HG03565 (cell line): ENCODE measurements at regions not wholly inside any gene's neighbourhood (a gene's known extent, or its start where the extent isn't known, plus 50 kb on each side); places are given as distances from the start of the nearest gene placed in this dataset.

Experiments used
- ATAC-seq: cut with Tn5 transposase; IDR thresholded peaks from one replicate; pipeline ENCODE4 v1.9.1; 2021; ENCODE audit warnings: mild to moderate bottlenecking, moderate library complexity; ENCODE audit not compliant: unreplicated experiment

GRCh38 chr15:87401973-87402372 is 854.6 kb downstream of the NTRK3 start:
- no peak for ATAC-seq

DNA sequence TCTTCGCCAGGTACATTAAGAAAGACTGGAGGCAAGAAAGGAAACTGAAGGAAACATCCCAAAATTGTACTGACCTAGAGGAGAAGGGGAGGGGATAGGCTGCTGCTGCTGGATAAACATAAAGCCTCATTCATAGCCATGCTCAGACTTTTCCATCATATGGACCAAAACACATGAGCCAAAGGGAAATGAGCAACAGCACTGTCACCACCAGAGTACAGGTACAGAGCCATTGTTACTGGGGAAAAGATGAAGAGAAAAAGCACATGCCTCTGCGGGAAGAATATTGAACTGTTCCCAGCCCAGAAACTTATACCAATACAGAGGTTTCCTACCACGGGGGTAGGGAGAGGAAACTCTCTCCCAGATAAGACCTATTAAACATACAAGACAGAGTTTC is 861.9 kb downstream of the NTRK3 start:
- no peak for ATAC-seq

- ATAC-seq, result no peak
These were observed 868.8 kb downstream of the NTRK3 start for GRCh38 chr15:87387766-87388165.

- no peak for ATAC-seq
These were observed 882.2 kb downstream of the NTRK3 start for GRCh38 chr15:87374339-87374738.

DNA sequence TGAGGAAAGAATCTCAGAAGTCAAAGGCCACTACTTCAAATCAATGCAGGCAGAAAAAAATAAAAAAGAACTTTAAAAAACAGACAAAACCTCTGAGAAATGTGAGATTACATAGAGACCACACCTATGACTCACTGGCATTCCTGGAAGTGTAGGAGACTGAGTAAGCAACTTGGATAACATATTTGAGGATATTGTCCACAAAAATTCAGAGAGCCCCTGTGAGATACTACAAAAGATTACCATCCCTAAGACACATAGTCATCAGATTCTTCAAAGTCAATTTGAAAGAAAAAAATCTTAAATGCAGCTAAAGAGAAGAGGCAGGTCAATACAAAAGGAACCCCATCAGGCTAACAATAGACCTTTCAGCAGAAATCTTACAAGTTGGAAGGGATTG is 887.3 kb downstream of the NTRK3 start:
- ATAC-seq, result no peak

GRCh38 chr15:87368511-87368910 is 888.0 kb downstream of the NTRK3 start:
- ATAC-seq, result no peak

GRCh38 chr15:87365186-87365585 is 891.4 kb downstream of the NTRK3 start:
- ATAC-seq, result no peak

DNA sequence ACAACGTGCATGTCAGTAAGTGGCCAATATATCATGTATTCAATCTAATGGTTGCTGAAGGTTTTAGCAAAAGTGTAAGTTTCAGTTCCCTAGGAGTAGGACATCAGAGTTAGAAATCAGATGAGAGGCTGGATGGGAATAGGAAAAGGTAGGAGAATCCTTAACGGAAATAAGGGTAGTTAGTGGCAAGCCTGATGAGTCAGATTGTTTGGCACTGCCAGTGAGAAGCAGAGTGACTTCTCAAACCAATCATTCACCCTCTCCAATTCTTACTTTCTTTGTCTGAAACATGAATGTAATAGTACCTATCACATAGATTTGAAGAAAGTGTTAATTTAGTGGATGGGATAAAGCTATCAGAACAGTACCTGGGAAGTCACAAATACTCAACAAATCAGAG is 894.0 kb downstream of the NTRK3 start:
- no peak for ATAC-seq

DNA sequence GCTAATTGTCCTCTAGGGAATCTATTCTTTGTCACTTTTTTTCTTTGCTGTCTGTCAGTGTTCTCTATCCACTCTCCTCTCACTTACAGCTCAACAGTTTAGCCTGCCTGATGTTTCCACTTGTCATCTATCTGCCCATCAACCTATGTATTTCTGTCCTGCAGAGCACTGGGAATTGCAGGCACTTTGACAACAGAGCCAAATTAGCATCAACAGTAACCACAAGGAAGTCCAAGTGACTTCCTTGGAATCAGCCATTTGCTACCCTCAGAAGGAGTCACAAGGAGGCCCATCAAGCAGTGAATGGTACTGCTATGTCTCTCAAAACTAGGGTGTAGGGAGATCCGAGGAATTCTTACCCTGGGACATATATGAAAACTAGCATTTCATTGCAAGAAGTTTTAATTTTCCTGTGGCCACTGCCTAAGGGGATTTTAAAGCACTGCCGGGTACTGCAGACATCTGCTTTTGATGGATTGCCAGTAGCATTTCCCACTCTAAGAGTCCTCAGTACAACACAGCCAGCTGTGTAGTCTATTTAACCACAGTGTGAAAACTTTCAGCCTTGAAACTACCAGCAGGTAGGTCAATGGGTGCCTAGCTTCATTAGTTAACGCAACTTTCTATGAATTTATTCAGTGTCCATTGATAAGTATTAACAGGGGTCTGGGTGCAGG is 898.8 kb downstream of the NTRK3 start:
- ATAC-seq, result no peak

DNA sequence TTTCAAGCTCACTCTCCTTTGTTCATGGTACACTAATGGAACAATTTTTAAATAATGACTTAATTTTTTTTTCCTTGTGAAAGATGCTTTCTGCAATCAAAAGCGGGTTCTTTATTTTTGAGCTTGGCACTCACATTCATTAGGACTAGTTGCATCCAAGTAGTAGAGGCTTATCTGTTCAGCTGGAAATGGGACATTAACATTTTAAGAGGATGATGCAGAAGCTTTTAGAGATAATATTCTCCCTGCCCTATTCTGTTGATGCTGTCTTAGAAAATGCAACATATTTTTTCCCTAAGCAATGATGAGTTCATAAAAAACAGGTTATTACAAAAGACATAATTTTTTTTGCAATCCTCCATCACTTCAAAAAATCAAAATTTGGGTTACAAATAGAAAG is 900.6 kb downstream of the NTRK3 start:
- no peak for ATAC-seq

GRCh38 chr15:87354661-87355410 is 901.7 kb downstream of the NTRK3 start:
- ATAC-seq, result no peak

DNA sequence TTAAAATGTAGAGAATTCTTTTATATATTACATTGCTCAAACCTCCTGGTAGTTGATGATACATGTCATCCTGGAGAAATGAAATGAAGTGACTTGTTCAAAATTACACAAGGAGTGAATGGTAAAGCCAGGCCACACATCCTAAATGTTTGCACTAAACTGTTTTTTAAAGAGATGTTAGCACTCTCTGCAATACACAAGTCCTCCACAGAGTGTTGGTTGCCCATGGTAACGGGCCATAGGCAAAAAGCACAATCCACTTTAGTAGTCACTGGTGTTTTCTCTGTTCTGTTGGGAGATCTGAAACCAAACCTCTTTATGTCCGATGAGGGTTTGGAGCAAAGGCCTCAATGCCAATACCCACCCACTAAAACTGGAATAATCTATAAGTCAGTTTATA is 907.4 kb downstream of the NTRK3 start:
- ATAC-seq, result no peak

GRCh38 chr15:87348746-87349145 is 907.8 kb downstream of the NTRK3 start:
- ATAC-seq, result no peak

DNA sequence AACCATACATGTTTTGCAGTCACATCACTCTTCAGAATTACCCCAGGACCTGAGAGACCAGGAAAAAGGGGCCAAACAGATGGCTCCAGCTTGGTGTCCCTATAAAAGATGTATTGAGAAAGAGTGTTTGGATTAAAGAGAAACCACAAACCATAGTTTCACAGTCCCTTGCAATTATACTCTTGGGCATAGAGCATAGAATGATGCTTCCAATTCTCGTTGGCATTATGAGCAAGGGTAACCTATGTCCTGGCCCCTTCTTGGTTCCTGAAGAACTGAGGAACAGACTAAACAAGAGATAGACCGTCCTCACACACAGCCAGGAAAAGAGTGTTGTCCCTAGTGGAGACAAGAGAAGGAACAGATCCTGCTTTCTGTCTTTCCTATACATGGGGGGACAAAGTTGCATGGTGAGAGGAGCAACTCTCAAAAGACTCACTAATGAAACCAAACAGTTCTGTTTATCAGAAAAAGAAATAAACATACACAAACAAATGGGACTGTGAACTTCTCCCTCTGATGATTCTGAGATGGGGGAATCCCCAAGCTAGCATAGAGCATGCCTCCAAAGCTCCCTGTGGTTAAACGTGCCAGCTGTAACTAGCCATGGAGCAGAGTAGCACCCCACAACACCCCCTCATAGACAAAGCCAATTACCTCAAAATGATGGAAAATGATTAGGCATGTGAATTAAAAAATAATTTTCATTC is 908.6 kb downstream of the NTRK3 start:
- ATAC-seq, result no peak

GRCh38 chr15:87345961-87346360 is 910.6 kb downstream of the NTRK3 start:
- no peak for ATAC-seq

- no peak for ATAC-seq
These were observed 912.6 kb downstream of the NTRK3 start for GRCh38 chr15:87343966-87344365.

- ATAC-seq, result no peak
These were observed 916.2 kb downstream of the NTRK3 start for GRCh38 chr15:87340370-87340769.

GRCh38 chr15:87326269-87326668 is 930.3 kb downstream of the NTRK3 start:
- ATAC-seq, result no peak

DNA sequence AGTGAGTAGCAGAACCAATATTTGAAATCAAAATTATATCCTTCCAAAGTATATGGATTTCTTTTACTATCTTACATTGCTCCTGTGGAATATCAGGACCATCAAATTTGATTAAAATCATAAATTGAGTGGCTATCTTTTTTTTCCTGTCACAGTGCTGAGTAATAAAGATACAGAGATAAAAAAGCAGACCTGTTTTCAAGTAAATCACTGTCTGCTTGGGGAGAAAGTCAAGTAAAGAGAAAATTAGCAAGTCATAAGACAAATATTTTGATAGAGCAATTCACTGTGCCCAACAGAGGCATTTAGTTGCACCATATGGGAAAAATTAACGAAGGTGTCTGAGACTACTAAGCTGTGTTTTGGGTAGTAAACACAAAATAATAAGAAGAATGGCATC is 933.7 kb downstream of the NTRK3 start:
- no peak for ATAC-seq

GRCh38 chr15:87322265-87322664 is 934.3 kb downstream of the NTRK3 start:
- no peak for ATAC-seq

DNA sequence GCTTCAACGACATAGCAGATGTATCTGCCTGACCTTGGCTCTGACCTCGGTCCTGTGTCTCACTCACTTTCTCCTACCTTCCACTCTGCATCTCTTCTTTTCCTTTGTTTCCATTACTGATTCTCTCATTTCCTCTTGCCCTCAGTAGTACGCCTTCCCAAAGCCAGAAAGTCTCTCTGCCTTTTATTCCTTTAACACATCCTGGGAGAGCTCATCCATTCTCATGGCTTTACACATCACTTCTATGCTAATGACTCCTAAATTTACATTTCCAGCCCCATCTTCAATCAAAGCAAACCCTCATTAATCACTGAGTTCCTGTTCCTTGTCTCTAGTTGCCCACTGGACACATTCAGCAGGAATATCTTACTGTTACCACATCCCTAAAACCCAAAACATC is 938.6 kb downstream of the NTRK3 start:
- ATAC-seq, result no peak

- ATAC-seq, result no peak
These were observed 944.3 kb downstream of the NTRK3 start for GRCh38 chr15:87312221-87312620.
